ENCODE measurements at regions not wholly inside any gene's neighbourhood (a gene's known extent, or its start where the extent isn't known, plus 50 kb on each side); places are given as distances from the start of the nearest gene placed in this dataset.

GRCh38 chr2:66692521-66693054 lies 257.7 kb downstream of the MEIS1 start:
- DNase-seq: no peak
- no peak for TF ChIP-seq CTCF (IDR thresholded peaks at IDR 0.05; ENCODE audit: low read depth, low read length, missing control alignments)
- in situ Hi-C loops (cut with HindIII; ENCODE audit: low pct_ligation_motif_present, low sequenced_read_pairs): no loop called here
- no peak overlapping the region for H3K27ac ChIP-seq
- H3K36me3 ChIP-seq (replicated peaks): no peaks in the 10 kb centered on the region
- no peak overlapping the region for H3K4me3 ChIP-seq (ENCODE audit: low read depth, low read length)
- H3K27me3 ChIP-seq (replicated peaks): no peaks in the 10 kb centered on the region

- no peak for DNase-seq
- no peak for TF ChIP-seq CTCF (IDR thresholded peaks at IDR 0.05; ENCODE audit: low read depth, low read length, missing control alignments)
- Histone ChIP-seq H3K4me3 (ENCODE audit: low read depth, low read length) (no peak overlapping the region), H3K27ac (no peak overlapping the region), H3K36me3 (replicated peaks) (no peaks in the 10 kb centered on the region), H3K27me3 (replicated peaks) (no peaks in the 10 kb centered on the region)
- in situ Hi-C loops (cut with HindIII; ENCODE audit: low pct_ligation_motif_present, low sequenced_read_pairs): no loop called here
Observed at GRCh38 chr2:66693076-66693965, 258.4 kb downstream of the MEIS1 start.

GRCh38 chr2:66694087-66694860 lies 259.3 kb downstream of the MEIS1 start:
- no peak overlapping the region for H3K27ac ChIP-seq
- no peak for TF ChIP-seq CTCF (IDR thresholded peaks at IDR 0.05; ENCODE audit: low read depth, low read length, missing control alignments)
- in situ Hi-C loops (cut with HindIII; ENCODE audit: low pct_ligation_motif_present, low sequenced_read_pairs): no loop called here
- H3K4me3 ChIP-seq (ENCODE audit: low read depth, low read length): no peak overlapping the region
- no peaks in the 10 kb centered on the region for H3K36me3 ChIP-seq (replicated peaks)
- no peaks in the 10 kb centered on the region for H3K27me3 ChIP-seq (replicated peaks)
- no peak for DNase-seq

GRCh38 chr2:66695226-66695735 lies 260.4 kb downstream of the MEIS1 start:
- no peaks in the 10 kb centered on the region for H3K36me3 ChIP-seq (replicated peaks)
- no peaks in the 10 kb centered on the region for H3K27me3 ChIP-seq (replicated peaks)
- H3K4me3 ChIP-seq (ENCODE audit: low read depth, low read length): no peak overlapping the region
- no peak for TF ChIP-seq CTCF (IDR thresholded peaks at IDR 0.05; ENCODE audit: low read depth, low read length, missing control alignments)
- no peak overlapping the region for H3K27ac ChIP-seq
- DNase-seq: no peak
- in situ Hi-C loops (cut with HindIII; ENCODE audit: low pct_ligation_motif_present, low sequenced_read_pairs): no loop called here

- H3K27ac ChIP-seq: no peak overlapping the region
- no peak for DNase-seq
- no peaks in the 10 kb centered on the region for H3K27me3 ChIP-seq (replicated peaks)
- no peak for TF ChIP-seq CTCF (IDR thresholded peaks at IDR 0.05; ENCODE audit: low read depth, low read length, missing control alignments)
- H3K4me3 ChIP-seq (ENCODE audit: low read depth, low read length): no peak overlapping the region
- H3K36me3 ChIP-seq (replicated peaks): no peaks in the 10 kb centered on the region
- in situ Hi-C loops (cut with HindIII; ENCODE audit: low pct_ligation_motif_present, low sequenced_read_pairs): no loop called here
Observed at GRCh38 chr2:66696374-66696773, 261.4 kb downstream of the MEIS1 start.
